ENCODE measurements at regions not wholly inside any gene's neighbourhood (a gene's known extent, or its start where the extent isn't known, plus 50 kb on each side); places are given as distances from the start of the nearest gene placed in this dataset.

DNA sequence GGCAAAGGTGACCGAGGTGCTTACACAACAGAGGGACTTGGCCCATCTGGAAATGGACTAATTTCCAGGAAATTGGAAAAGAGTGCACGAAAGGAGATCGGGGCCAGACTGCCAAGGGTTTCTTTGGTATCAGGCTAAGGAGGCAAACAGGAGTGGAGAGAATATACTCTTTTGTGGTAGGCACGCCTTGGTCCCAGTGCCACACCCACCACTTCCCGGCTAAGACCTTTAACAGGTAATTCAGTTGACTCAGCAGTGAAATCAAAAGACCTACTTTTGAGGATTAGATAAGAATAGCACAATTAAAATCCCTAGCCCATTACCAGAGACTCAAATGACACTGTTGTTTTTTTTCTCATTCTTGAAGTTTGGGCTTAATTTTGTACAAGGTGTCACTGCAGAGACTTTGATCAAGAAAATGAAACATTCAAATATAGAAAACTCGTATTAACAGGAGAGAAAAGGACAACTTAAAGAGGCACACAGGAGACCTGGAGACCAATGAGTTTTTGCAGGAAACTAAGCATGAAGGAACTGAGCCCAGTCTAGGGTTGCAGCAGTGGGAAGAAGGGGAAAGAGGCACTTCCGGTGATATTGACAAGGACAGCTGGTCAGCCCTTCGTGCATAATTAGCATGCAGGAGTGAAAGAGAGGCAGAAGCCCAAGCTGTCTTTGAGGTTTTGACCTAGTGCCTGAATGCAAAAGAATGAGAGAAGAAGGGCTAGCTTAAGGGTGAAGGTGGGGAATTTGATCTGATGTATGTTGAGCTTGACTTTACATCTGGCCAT, 265.5 kb upstream of the CCL2 start:
- Mint-ChIP-seq H3K9me3 (no peaks in the 10 kb centered on the region), H3K36me3 (ENCODE audit: insufficient read depth) (no peaks in the 10 kb centered on the region), H3K27me3 (peaks cover 29% of the 10 kb centered on the region), H3K4me3 (no peak overlapping the region), H3K4me1 (no peaks in the 10 kb centered on the region), H3K27ac (ENCODE audit: low read depth) (no peak overlapping the region)
- ATAC-seq (replicated peaks; ENCODE audit: extremely low read depth, poor library complexity, severe bottlenecking) (no peak), DNase-seq (ENCODE audit: low spot score in 2 of 2) (no peak)

DNA sequence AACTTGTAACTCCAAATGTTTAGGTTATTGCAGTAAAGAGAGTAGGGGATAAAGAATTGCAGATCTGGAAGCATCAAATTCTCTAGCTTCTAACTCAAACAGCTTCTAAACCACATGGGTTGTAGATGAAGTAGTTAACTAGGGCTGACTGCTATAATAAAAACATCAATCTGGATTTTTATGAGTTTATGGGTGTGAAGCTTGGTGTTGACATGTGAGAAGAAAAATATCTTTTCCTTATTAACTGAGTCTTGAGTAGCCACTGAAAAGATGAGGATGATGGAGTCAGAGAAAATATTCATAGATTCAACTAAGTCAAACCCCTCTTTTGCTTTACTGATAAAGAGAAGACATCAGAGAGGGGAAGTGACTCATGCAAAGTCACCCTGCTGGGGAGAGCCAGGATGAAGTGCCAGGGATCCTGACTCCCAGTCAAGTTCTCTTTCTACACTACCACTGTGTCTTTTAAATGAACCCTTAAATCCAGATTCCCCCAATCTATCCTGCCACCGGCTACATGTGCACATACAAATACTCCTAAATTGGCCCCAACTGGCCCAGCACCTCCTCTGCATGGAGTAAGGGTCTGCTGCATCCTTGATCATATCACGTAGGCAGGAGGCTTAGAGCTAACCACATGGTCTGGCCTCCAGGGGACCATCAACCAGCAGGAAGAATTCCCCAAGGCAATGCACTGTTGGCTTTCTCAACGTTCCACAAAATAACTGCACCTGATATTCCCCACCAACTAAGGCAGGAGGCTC, 264.0 kb upstream of the CCL2 start:
- H3K9me3 Mint-ChIP-seq, result no peaks in the 10 kb centered on the region
- no peak for ATAC-seq (replicated peaks; ENCODE audit: extremely low read depth, poor library complexity, severe bottlenecking)
- DNase-seq (ENCODE audit: low spot score in 2 of 2), result no peak
- no peaks in the 10 kb centered on the region for H3K36me3 Mint-ChIP-seq (ENCODE audit: insufficient read depth)
- no peaks in the 10 kb centered on the region for H3K4me1 Mint-ChIP-seq
- H3K4me3 Mint-ChIP-seq, result no peak overlapping the region
- H3K27me3 Mint-ChIP-seq, result peaks cover 29% of the 10 kb centered on the region
- no peak overlapping the region for H3K27ac Mint-ChIP-seq (ENCODE audit: low read depth)

DNA sequence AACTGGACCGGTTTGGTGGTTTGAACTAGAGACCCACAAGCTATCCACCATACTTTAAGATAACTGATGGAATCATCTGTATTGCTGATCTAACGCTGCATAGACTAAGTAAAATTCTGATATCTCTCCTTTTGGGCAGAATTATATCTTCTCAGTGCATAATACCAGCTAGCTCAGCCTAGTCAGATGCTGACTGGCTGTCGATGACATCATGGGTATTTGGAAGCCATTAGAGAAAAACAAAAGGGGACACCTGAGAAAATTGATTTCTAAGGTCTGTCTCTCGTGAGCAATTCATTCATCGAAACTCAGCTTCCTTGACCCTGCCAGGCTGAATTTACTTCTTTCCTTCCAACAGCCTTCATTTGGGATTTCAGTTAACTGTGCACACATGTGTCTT, 263.0 kb upstream of the CCL2 start:
- no peaks in the 10 kb centered on the region for H3K9me3 Mint-ChIP-seq
- no peaks in the 10 kb centered on the region for H3K36me3 Mint-ChIP-seq (ENCODE audit: insufficient read depth)
- H3K27me3 Mint-ChIP-seq, result peaks cover 29% of the 10 kb centered on the region
- no peak overlapping the region for H3K27ac Mint-ChIP-seq (ENCODE audit: low read depth)
- ATAC-seq (replicated peaks; ENCODE audit: extremely low read depth, poor library complexity, severe bottlenecking) (no peak), DNase-seq (ENCODE audit: low spot score in 2 of 2) (no peak)
- no peak overlapping the region for H3K4me3 Mint-ChIP-seq
- no peaks in the 10 kb centered on the region for H3K4me1 Mint-ChIP-seq

DNA sequence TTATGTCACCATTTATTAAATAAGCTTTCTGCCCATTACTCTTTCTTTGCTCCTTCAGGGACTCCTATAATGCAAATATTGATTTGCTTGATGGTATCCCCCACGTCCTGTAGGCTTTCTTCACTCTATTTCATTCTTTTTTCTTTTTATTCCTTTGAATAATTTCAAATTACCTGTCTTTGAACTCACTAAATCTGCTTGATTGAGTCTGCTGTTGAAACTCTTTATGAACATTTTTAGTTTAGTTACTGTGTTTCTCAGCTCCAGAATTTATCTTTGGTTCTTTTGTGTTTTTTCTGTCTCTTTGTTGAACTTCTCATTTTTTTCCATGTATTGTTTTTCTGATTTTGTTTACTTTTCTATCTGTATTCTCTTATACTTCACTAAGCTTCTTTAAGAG, 254.4 kb upstream of the CCL2 start:
- Mint-ChIP-seq H3K4me1 (no peaks in the 10 kb centered on the region), H3K36me3 (ENCODE audit: insufficient read depth) (no peaks in the 10 kb centered on the region), H3K27ac (ENCODE audit: low read depth) (no peak overlapping the region), H3K9me3 (peaks cover 7% of the 10 kb centered on the region), H3K27me3 (peaks cover 22% of the 10 kb centered on the region), H3K4me3 (no peak overlapping the region)
- ATAC-seq (replicated peaks; ENCODE audit: extremely low read depth, poor library complexity, severe bottlenecking) (no peak), DNase-seq (ENCODE audit: low spot score in 2 of 2) (no peak)

DNA sequence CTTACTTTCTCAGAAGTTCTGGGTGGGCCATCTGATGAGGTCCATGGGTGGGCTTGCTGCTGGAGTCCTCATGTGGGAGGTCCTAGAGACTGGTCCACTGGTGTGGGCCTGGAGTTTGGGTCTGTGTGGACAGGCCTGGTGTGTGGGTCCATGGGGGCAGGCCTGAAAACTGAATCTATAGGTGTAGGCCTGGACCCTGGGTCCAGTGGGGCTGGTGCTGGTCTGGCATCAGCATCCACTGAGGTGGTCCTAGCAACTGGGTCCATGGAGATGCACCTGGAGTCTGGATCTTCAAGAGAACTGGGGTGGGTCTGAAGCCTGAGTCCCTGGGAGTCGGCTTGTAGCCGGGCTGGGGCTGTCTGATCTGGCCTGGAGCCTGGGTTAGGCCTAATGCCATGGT, 253.8 kb upstream of the CCL2 start:
- no peaks in the 10 kb centered on the region for H3K36me3 Mint-ChIP-seq (ENCODE audit: insufficient read depth)
- H3K4me3 Mint-ChIP-seq, result no peak overlapping the region
- peaks cover 7% of the 10 kb centered on the region for H3K9me3 Mint-ChIP-seq
- ATAC-seq (replicated peaks; ENCODE audit: extremely low read depth, poor library complexity, severe bottlenecking) (no peak), DNase-seq (ENCODE audit: low spot score in 2 of 2) (no peak)
- H3K27ac Mint-ChIP-seq (ENCODE audit: low read depth), result no peak overlapping the region
- H3K27me3 Mint-ChIP-seq, result peaks cover 28% of the 10 kb centered on the region
- no peaks in the 10 kb centered on the region for H3K4me1 Mint-ChIP-seq

DNA sequence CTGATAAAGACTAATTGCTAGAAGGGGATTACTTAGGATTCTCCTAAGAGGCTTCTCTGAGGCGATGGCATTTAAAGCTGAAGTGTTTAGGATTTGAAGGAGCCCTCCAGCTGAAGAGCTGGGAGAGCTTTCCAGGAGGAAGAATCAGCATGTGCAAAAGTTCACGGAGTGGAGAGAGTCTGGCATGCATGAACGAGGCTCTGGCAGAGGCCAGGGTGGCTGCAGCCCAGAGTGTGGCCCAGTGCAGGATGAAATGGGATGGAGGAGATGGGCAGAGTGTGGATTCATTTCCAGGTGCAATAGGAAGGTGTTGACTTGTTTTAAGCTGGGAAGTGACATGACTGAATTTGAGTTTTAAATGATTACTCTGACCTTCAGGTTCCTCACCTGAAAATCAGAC, 249.0 kb upstream of the CCL2 start:
- H3K27ac Mint-ChIP-seq (ENCODE audit: low read depth), result no peak overlapping the region
- ATAC-seq (replicated peaks; ENCODE audit: extremely low read depth, poor library complexity, severe bottlenecking) (no peak), DNase-seq (ENCODE audit: low spot score in 2 of 2) (no peak)
- no peaks in the 10 kb centered on the region for H3K36me3 Mint-ChIP-seq (ENCODE audit: insufficient read depth)
- H3K4me1 Mint-ChIP-seq, result no peaks in the 10 kb centered on the region
- no peak overlapping the region for H3K4me3 Mint-ChIP-seq
- H3K9me3 Mint-ChIP-seq, result peaks cover 7% of the 10 kb centered on the region
- H3K27me3 Mint-ChIP-seq, result peaks cover 27% of the 10 kb centered on the region

DNA sequence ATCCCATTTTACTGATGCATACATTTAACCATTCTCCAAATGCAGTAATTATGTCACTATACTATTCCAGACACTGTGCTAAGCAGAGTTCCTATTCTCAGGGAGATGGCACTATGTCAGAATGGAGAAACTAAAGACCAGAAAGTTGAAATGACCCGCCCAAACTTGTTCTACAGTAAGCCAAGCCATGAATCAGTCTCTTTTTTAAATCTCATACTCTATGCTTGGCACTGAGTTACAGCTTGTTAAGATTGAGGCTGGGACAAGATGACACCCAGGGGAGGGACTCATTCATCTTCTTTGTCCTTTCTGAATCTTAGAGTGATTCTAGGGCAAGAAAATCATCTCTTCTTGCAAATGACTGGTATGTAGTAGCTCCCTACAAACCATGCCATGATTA, 247.0 kb upstream of the CCL2 start:
- Mint-ChIP-seq H3K4me1 (no peaks in the 10 kb centered on the region), H3K36me3 (ENCODE audit: insufficient read depth) (no peaks in the 10 kb centered on the region), H3K27ac (ENCODE audit: low read depth) (no peak overlapping the region), H3K9me3 (no peaks in the 10 kb centered on the region), H3K4me3 (no peak overlapping the region), H3K27me3 (peaks cover 27% of the 10 kb centered on the region)
- DNase-seq (ENCODE audit: low spot score in 2 of 2) (no peak), ATAC-seq (replicated peaks; ENCODE audit: extremely low read depth, poor library complexity, severe bottlenecking) (no peak)

DNA sequence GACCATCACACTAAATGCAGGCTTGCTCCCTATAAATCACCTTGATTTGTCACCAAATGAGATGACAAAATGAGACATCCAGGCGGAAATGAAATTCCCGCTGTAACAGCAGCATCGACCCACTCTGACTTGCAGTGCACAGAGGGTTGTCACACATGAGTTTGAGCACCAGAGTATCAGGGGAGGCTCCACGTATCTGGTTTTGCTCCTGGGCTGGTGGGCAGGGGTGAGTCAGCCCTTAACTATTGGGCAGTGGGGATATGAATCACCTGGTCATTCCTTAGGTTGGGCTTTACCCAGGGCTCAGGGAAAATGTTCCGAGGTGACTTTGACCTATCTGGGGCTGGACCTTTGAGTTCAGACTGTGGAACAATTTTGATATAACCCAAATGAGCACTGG, 245.2 kb upstream of the CCL2 start:
- Mint-ChIP-seq H3K27ac (ENCODE audit: low read depth) (no peak overlapping the region), H3K4me1 (no peaks in the 10 kb centered on the region), H3K27me3 (peaks cover 15% of the 10 kb centered on the region), H3K4me3 (no peak overlapping the region), H3K9me3 (no peaks in the 10 kb centered on the region), H3K36me3 (ENCODE audit: insufficient read depth) (no peaks in the 10 kb centered on the region)
- ATAC-seq (replicated peaks; ENCODE audit: extremely low read depth, poor library complexity, severe bottlenecking), result no peak
- DNase-seq (ENCODE audit: low spot score in 2 of 2), result no peak

DNA sequence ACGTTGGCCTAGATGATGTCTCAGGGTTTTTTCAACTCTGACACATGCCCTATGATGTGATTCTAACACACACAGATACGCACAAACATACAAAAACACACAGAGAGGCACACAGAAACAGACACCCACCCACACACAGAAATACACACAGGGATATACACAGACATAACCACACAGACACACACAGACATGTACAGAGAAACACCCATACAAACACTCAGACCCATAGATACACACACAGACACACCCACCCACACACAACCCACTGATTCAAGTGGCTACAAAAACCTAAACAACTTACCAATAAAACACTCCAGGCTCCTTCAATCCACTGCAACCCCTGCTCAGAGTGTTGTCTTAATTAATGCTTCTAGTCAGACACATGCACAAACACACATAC, 244.6 kb upstream of the CCL2 start:
- peaks cover 15% of the 10 kb centered on the region for H3K27me3 Mint-ChIP-seq
- no peaks in the 10 kb centered on the region for H3K9me3 Mint-ChIP-seq
- DNase-seq (ENCODE audit: low spot score in 2 of 2) (no peak), ATAC-seq (replicated peaks; ENCODE audit: extremely low read depth, poor library complexity, severe bottlenecking) (no peak)
- H3K4me3 Mint-ChIP-seq, result no peak overlapping the region
- no peak overlapping the region for H3K27ac Mint-ChIP-seq (ENCODE audit: low read depth)
- H3K4me1 Mint-ChIP-seq, result no peaks in the 10 kb centered on the region
- no peaks in the 10 kb centered on the region for H3K36me3 Mint-ChIP-seq (ENCODE audit: insufficient read depth)

DNA sequence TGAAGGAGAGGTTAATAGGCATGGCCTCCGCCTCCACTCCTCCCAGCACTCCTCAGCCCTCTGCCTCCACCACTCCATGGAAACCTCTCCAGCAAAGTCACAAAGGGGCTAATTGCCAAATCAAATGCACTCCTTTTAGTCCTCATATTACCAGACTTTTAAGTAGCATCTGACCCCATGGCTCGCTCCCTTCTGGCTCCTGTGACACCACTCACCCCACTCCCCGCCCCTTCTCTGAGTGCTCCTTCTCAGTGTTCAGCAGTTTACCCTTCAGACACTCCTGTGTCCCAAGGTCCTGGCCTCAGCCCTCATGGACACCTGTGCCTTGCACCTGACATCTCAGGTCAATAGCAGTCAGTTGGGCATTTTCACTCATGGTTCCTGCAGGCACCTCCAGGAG, 243.5 kb upstream of the CCL2 start:
- H3K36me3 Mint-ChIP-seq (ENCODE audit: insufficient read depth), result no peaks in the 10 kb centered on the region
- ATAC-seq (replicated peaks; ENCODE audit: extremely low read depth, poor library complexity, severe bottlenecking) (no peak), DNase-seq (ENCODE audit: low spot score in 2 of 2) (no peak)
- no peak overlapping the region for H3K4me3 Mint-ChIP-seq
- H3K27me3 Mint-ChIP-seq, result peaks cover 4% of the 10 kb centered on the region
- H3K9me3 Mint-ChIP-seq, result no peaks in the 10 kb centered on the region
- no peaks in the 10 kb centered on the region for H3K4me1 Mint-ChIP-seq
- H3K27ac Mint-ChIP-seq (ENCODE audit: low read depth), result no peak overlapping the region

DNA sequence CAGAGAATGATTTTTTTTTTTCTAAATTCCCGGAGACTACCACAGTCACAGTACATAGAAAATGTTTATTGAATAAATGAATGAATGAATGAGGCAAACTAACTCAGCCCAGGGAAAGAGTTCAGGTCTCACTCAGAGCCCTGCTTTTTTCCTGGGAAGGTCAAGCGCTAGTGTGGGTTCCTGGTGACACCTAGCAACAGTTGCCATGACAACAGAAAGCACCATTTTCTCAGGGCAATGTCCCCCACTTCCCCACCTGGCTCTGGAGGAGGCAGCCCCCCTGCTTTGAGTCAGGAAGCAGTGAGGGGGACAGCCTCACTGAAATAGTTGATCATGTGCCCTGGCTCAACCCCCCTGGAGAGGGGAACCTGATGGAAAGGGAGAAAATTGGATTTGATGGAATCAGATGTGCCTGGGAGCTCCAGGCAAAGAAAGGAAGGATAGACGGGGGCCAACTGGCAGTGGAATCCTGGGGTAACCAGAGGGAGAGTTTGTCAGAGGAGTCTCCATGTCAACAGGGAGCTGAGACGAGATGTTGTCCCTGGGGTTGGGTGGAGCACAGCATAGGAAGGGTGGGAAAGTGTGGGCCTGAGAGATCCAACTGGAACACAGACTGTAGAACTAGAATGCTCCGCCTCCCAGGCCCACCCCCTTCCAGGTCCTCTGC, 242.2 kb upstream of the CCL2 start:
- H3K4me3 Mint-ChIP-seq, result no peak overlapping the region
- no peaks in the 10 kb centered on the region for H3K4me1 Mint-ChIP-seq
- no peaks in the 10 kb centered on the region for H3K27me3 Mint-ChIP-seq
- H3K9me3 Mint-ChIP-seq, result no peaks in the 10 kb centered on the region
- DNase-seq (ENCODE audit: low spot score in 2 of 2) (no peak), ATAC-seq (replicated peaks; ENCODE audit: extremely low read depth, poor library complexity, severe bottlenecking) (no peak)
- no peak overlapping the region for H3K27ac Mint-ChIP-seq (ENCODE audit: low read depth)
- H3K36me3 Mint-ChIP-seq (ENCODE audit: insufficient read depth), result no peaks in the 10 kb centered on the region

DNA sequence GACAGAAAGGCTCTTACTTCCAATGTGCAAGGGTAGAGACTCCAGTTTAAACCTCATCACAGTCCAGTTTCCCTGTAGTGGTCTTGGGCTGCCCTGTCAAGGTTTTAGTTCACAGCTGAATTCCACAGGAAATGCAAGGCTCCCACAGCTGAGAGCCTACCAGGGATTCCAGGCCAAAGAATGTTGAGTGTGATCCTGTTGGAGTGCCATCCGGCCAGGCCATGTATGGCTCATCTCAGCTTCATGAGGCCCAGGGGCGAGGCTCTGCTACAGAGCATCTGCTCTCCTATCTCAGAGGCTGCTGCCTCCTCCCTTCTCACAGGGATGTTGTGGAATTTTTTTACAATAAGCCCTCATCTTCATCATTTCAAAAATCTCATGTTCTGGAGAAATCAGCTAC, 239.8 kb upstream of the CCL2 start:
- Mint-ChIP-seq H3K27me3 (no peaks in the 10 kb centered on the region), H3K27ac (ENCODE audit: low read depth) (no peak overlapping the region), H3K9me3 (no peaks in the 10 kb centered on the region), H3K36me3 (ENCODE audit: insufficient read depth) (no peaks in the 10 kb centered on the region), H3K4me1 (no peaks in the 10 kb centered on the region), H3K4me3 (no peak overlapping the region)
- no peak for ATAC-seq (replicated peaks; ENCODE audit: extremely low read depth, poor library complexity, severe bottlenecking)
- no peak for DNase-seq (ENCODE audit: low spot score in 2 of 2)

DNA sequence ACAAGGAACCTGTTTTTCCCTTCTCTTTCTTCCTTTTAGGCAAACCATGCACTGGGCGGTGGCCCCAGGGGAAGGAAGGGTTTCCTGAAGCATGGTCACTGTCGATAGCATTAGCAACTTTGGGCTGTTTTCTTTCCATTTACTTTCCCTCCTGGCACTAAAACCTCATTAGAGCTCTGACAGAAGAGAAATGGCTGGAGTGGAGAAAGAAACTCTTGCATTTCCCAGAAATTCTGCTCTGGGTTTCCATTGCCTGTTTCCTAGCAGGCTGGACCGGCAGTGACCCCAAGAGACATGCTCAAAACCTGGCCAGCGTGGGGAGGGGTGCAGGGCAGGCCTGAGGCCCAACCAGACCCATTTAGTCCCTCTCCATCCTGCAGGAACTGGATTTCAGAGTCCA, 230.7 kb upstream of the CCL2 start:
- Mint-ChIP-seq H3K27ac (ENCODE audit: low read depth) (no peak overlapping the region), H3K4me3 (no peak overlapping the region), H3K27me3 (peaks cover 58% of the 10 kb centered on the region), H3K36me3 (ENCODE audit: insufficient read depth) (peaks cover 3% of the 10 kb centered on the region), H3K4me1 (no peaks in the 10 kb centered on the region), H3K9me3 (no peaks in the 10 kb centered on the region)
- ATAC-seq (replicated peaks; ENCODE audit: extremely low read depth, poor library complexity, severe bottlenecking), result no peak
- no peak for DNase-seq (ENCODE audit: low spot score in 2 of 2)
